HEK293T (cell line): ENCODE measurements at regions not wholly inside any gene's neighbourhood (a gene's known extent, or its start where the extent isn't known, plus 50 kb on each side); places are given as distances from the start of the nearest gene placed in this dataset.

ENCODE experiments used
- BHLHE40 ChIP-seq: fragments of 450-650 bp; IDR thresholded peaks from 2 replicates; pipeline ENCODE4 v1.6.1; 2016; ENCODE audit warnings: mild to moderate bottlenecking, moderate library complexity, borderline replicate concordance
- ELF4 ChIP-seq: fragments of 450-650 bp; IDR thresholded peaks from 2 replicates; pipeline ENCODE4 v1.6.1; 2017; ENCODE audit warnings: antibody characterized with exemption
- FOXM1 ChIP-seq: fragments of 450-650 bp; IDR thresholded peaks from 2 replicates; pipeline ENCODE4 v1.6.1; 2017; ENCODE audit warnings: mild to moderate bottlenecking, borderline replicate concordance
- SP1 ChIP-seq: fragments of 450-650 bp; IDR thresholded peaks from 2 replicates; pipeline ENCODE4 v1.6.1; 2017
- TARDBP ChIP-seq: fragments of 450-650 bp; IDR thresholded peaks from 2 replicates; pipeline ENCODE4 v1.6.1; 2016

DNA sequence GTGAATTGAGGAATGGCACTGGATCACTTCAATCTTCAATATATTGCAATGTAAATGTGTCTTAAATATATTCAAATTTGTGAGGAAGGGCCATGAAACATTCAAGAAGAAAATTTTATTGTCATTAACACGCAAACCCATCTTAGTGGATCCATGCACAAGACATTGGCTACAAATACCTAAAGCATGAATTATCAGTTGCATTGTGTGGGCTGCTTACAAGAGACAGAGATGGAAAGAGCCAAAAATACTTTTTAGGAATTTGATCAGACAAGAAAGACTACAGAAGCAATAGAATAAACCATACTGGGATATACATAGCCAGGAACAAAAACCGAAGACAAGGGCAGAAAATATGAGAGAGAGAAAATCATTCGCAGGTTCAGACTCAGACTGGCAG, 616.2 kb upstream of the GRIA3 start:
- TF ChIP-seq SP1 (no peak), BHLHE40 (no peak), ELF4 (no peak), FOXM1 (no peak), TARDBP (no peak)
